A549 (cell line): ENCODE measurements at regions not wholly inside any gene's neighbourhood (a gene's known extent, or its start where the extent isn't known, plus 50 kb on each side); places are given as distances from the start of the nearest gene placed in this dataset.

ENCODE experiments used
- ATAC-seq, 2 experiments: fragments of 200-7000 bp in 1 of 2; fragments of >200 bp in 1 of 2; cut with Nextera tagmentation in 1 of 2; cut with Tn5 transposase in 1 of 2; 3 replicates each; pipeline versions ENCODE4 v1.8.0 to v1.9.1; 2018 to 2020; ENCODE audit warnings: mild to moderate bottlenecking in 1 of 2, moderate library complexity in 1 of 2
- CTCF ChIA-PET: fragments of 300-600 bp; sonication (Branson Sonifier 250); formaldehyde crosslinking; extraction: SDS; loops from one replicate; lab custom pipeline; 2021; ENCODE audit warnings: antibody characterized with exemption, inconsistent platforms; lab: Yijun Ruan, JAX
- POLR2A ChIA-PET: fragments of 350-600 bp; formaldehyde crosslinking; extraction: SDS; loops from one replicate; lab custom pipeline; 2021; ENCODE audit warnings: antibody characterized with exemption, inconsistent platforms; lab: Yijun Ruan, JAX
- DNase-seq, 2 experiments: peaks; one replicate each; pipeline versions ENCODE4 v3.0.0 to v3.0.0-alpha.2; 2011 to 2016; ENCODE audit warnings: low read depth in 1 of 2, low spot score in 1 of 2
- FAIRE-seq: peaks from 2 replicates; lab custom pipeline; 2011; peaks lifted over from hg19 to GRCh38; lab: Jason Lieb, UNC
- H3K27ac ChIP-seq, 2 experiments: fragments of >200 bp; sonication (Bioruptor Twin); formaldehyde crosslinking; 3 replicates each; pipeline ENCODE4 v1.5.1; 2016 to 2017
- H3K4me1 ChIP-seq: fragments of >200 bp; sonication (Bioruptor Twin); formaldehyde crosslinking; 3 replicates; pipeline ENCODE4 v1.6.1; 2016
- H3K4me2 ChIP-seq: fragments of >200 bp; sonication (Bioruptor Twin); formaldehyde crosslinking; 3 replicates; pipeline ENCODE4 v1.6.1; 2016
- H3K4me3 ChIP-seq: fragments of >200 bp; sonication (Bioruptor Twin); formaldehyde crosslinking; 3 replicates; pipeline ENCODE4 v1.5.1; 2016
- H3K9me3 ChIP-seq: fragments of >200 bp; sonication (Bioruptor Twin); formaldehyde crosslinking; 3 replicates; pipeline ENCODE4 v1.6.1; 2016
- CBX2 ChIP-seq: fragments of 200-600 bp; sonication (generic); IDR thresholded peaks from 2 replicates; pipeline ENCODE4 v1.6.1; 2016; ENCODE audit warnings: low read depth, mild to moderate bottlenecking, borderline replicate concordance
- CBX8 ChIP-seq: fragments of 200-600 bp; sonication (generic); IDR thresholded peaks from 2 replicates; pipeline ENCODE4 v1.6.1; 2016
- CEBPB ChIP-seq, 2 experiments: fragments of >200 bp in 1 of 2; sonication (Bioruptor Twin) in 1 of 2; formaldehyde crosslinking in 1 of 2; IDR thresholded peaks; 2 replicates each; pipeline ENCODE4 v1.6.1; 2012 to 2016
- CHD2 ChIP-seq: fragments of 150-350 bp; IDR thresholded peaks from 2 replicates; pipeline ENCODE4 v1.6.1; 2014; ENCODE audit warnings: low read length; ENCODE audit not compliant: partially characterized antibody
- CTCF ChIP-seq: fragments of >200 bp; sonication (Bioruptor Twin); formaldehyde crosslinking; IDR thresholded peaks from 3 replicates; pipeline ENCODE4 v1.5.1; 2016
- E2F6 ChIP-seq: IDR thresholded peaks from 2 replicates; pipeline ENCODE4 v1.6.1; 2012; ENCODE audit warnings: low read depth, borderline replicate concordance
- EHF ChIP-seq: fragments of 250-450 bp; sonication (Bioruptor Pico); IDR thresholded peaks from 2 replicates; pipeline ENCODE4 v1.5.0; 2020; ENCODE audit warnings: mild to moderate bottlenecking
- EHMT2 ChIP-seq: fragments of 200-600 bp; sonication (generic); IDR thresholded peaks from 2 replicates; pipeline ENCODE4 v1.6.1; 2016; ENCODE audit warnings: antibody characterized with exemption, low read depth, mild to moderate bottlenecking, moderate library complexity
- EP300 ChIP-seq, 2 experiments: fragments of >200 bp; sonication (Bioruptor Twin); formaldehyde crosslinking; IDR thresholded peaks; 2 replicates in 1 of 2; 3 replicates in 1 of 2; pipeline ENCODE4 v1.6.1; 2016 to 2017
- FOSB ChIP-seq: fragments of 250-450 bp; sonication (Bioruptor Pico); IDR thresholded peaks from 2 replicates; pipeline ENCODE4 v1.5.0; 2020; ENCODE audit warnings: mild to moderate bottlenecking, moderate library complexity
- HMGXB4 ChIP-seq: fragments of 250-450 bp; sonication (Bioruptor Pico); IDR thresholded peaks from 2 replicates; pipeline ENCODE4 v1.5.0; 2021; ENCODE audit warnings: mild to moderate bottlenecking, moderate library complexity, borderline replicate concordance
- HOXB5 ChIP-seq: fragments of 250-450 bp; sonication (Bioruptor Pico); IDR thresholded peaks from 2 replicates; pipeline ENCODE4 v1.5.0; 2020; ENCODE audit warnings: mild to moderate bottlenecking, moderate library complexity
- JUNB ChIP-seq: fragments of >200 bp; sonication (Bioruptor Twin); formaldehyde crosslinking; IDR thresholded peaks from 2 replicates; pipeline ENCODE4 v1.6.1; 2016
- KDM1A ChIP-seq: fragments of 200-600 bp; sonication (generic); IDR thresholded peaks from 2 replicates; pipeline ENCODE4 v1.6.1; 2016; ENCODE audit warnings: low read depth, mild to moderate bottlenecking
- KDM5A ChIP-seq: fragments of 200-600 bp; sonication (generic); IDR thresholded peaks from 2 replicates; pipeline ENCODE4 v1.6.1; 2016; ENCODE audit warnings: antibody characterized with exemption, mild to moderate bottlenecking
- MYC ChIP-seq: IDR thresholded peaks from 2 replicates; pipeline ENCODE4 v1.6.1; 2012; ENCODE audit warnings: mild to moderate bottlenecking, inconsistent platforms, low read length, improper control_type of control experiment, borderline replicate concordance
- NFE2L2 ChIP-seq: fragments of 150-350 bp; conservative IDR thresholded peaks from 2 replicates; pipeline ENCODE4 v1.6.1; 2014; ENCODE audit warnings: low read length
- NR3C1 ChIP-seq: fragments of >200 bp; sonication (Bioruptor Twin); formaldehyde crosslinking; IDR thresholded peaks from 3 replicates; pipeline ENCODE4 v1.6.1; 2017
- PHF8 ChIP-seq: fragments of 200-600 bp; sonication (generic); IDR thresholded peaks from 2 replicates; pipeline ENCODE4 v1.6.1; 2016; ENCODE audit warnings: low read depth, mild to moderate bottlenecking, antibody characterized with exemption, moderate library complexity, borderline replicate concordance
- RFX5 ChIP-seq: fragments of 450-650 bp; IDR thresholded peaks from 2 replicates; pipeline ENCODE4 v1.7.1; 2014; ENCODE audit warnings: antibody characterized with exemption, mild to moderate bottlenecking, moderate library complexity
- TFCP2L1 ChIP-seq: fragments of 250-450 bp; sonication (Bioruptor Pico); IDR thresholded peaks from 2 replicates; pipeline ENCODE4 v1.5.0; 2021; ENCODE audit warnings: mild to moderate bottlenecking
- ZC3H11A ChIP-seq: fragments of 450-650 bp; IDR thresholded peaks from 2 replicates; pipeline ENCODE4 v1.6.1; 2014; ENCODE audit warnings: antibody characterized with exemption, mild to moderate bottlenecking
- ZFP36 ChIP-seq: fragments of 450-650 bp; IDR thresholded peaks from 2 replicates; pipeline ENCODE4 v1.6.1; 2014; ENCODE audit warnings: borderline replicate concordance; ENCODE audit not compliant: partially characterized antibody
- WGBS: methylation state at CpG from one replicate; pipeline ENCODE4 v1.1.6; 2017; ENCODE audit errors: missing lambda C conversion rate; 5-methylcytosine and 5-hydroxymethylcytosine counted together
- TF ChIP-seq, protein P1 (sequence below): fragments of 250-450 bp; sonication (Bioruptor Pico); IDR thresholded peaks from 2 replicates; pipeline ENCODE4 v1.5.0; 2020; ENCODE audit warnings: low read depth, mild to moderate bottlenecking, moderate library complexity
- TF ChIP-seq, protein P2 (sequence below): IDR thresholded peaks from 2 replicates; pipeline ENCODE4 v1.6.1; 2012
- TF ChIP-seq, protein P3 (sequence below): fragments of 200-600 bp; sonication (generic); IDR thresholded peaks from 2 replicates; pipeline ENCODE4 v1.6.1; 2016; ENCODE audit warnings: antibody characterized with exemption, mild to moderate bottlenecking, moderate library complexity

DNA sequence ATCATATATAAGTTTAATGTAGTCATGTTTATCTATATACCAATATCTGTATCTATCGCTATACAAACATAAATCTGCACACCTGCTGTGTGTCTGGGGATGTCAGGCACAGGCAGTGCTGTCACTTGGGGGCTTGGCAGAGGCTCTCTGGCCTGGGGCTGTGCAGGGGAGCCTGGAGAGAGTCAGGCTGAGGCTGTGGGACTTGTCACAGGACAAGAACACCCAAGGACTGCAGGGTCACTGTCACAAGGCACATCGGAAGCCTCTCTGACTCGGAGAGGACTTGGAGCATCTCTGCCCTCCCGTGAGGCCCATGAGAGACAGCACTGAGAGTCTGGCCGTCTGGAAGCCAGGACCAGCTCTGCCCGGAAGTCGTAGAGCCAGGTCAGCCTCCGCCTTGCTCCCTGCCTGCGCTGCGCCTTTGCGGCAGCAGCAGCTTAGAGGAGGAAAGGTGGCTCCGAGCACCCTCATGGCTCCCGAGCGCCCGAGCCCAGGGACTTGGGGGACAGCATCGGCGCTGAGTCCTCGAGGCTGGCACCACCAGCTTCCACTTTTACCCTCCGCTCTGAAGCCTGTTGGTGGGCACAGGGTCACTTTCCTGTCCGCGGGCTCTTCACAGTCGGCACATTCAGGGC is 280.3 kb downstream of the NDUFA10 start:
- 75% methylated on average over 21 of the region's 22 CpGs for WGBS
- Histone ChIP-seq H3K4me2 (no peak overlapping the region), H3K4me1 (no peaks in the 10 kb centered on the region), H3K27ac (no peak overlapping the region), H3K9me3 (no peaks in the 10 kb centered on the region), H3K4me3 (no peak overlapping the region)
- DNase-seq (no peak), FAIRE-seq (no peak), ATAC-seq (no peak)
- POLR2A ChIA-PET: no interaction called here
- CTCF ChIA-PET: no interaction called here
- TF ChIP-seq CBX8: no peak
- TF ChIP-seq EHF (CRISPR knock-in tag): no peak
- TF ChIP-seq ZC3H11A: no peak
- no peak for TF ChIP-seq NR3C1
- TF ChIP-seq CEBPB (IDR thresholded peaks at IDR 0.05): no peak
- no peak for TF ChIP-seq CHD2
- no peak for TF ChIP-seq E2F6
- TF ChIP-seq HOXB5 (CRISPR knock-in tag): no peak

DNA sequence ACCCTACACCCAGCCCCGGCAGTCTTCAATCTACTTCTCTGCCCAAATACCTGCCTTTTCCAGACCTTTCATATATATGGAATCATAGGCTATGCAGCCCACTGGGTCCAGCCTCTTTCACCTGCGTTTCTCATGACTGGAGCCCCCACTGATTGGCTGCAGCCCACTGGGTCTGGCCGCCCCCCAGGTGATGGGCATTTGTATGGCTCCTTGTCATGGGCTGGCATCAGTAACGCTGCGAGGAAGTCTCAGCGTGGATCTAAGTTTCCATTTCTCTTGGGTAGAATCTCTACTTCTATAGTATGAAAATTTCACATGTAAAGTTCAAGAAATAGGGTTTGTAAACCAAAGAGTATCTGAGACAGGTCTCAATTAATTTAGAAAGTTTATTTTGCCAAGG is 281.9 kb downstream of the NDUFA10 start:
- FAIRE-seq (no peak), ATAC-seq (no peak), DNase-seq (no peak)
- TF ChIP-seq EHMT2 (no peak), NFE2L2 (no peak), ZFP36 (no peak), MYC (no peak), JUNB (no peak), KDM5A (no peak), KDM1A (no peak), CTCF (no peak), TFCP2L1 (no peak), EP300 (IDR thresholded peaks at IDR 0.05) (no peak), PHF8 (no peak)
- TF ChIP-seq, protein P1, sequence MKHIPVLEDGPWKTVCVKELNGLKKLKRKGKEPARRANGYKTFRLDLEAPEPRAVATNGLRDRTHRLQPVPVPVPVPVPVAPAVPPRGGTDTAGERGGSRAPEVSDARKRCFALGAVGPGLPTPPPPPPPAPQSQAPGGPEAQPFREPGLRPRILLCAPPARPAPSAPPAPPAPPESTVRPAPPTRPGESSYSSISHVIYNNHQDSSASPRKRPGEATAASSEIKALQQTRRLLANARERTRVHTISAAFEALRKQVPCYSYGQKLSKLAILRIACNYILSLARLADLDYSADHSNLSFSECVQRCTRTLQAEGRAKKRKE (CRISPR knock-in tag): no peak
- Histone ChIP-seq H3K4me2 (no peak overlapping the region), H3K4me1 (no peaks in the 10 kb centered on the region), H3K27ac (no peak overlapping the region), H3K9me3 (no peaks in the 10 kb centered on the region), H3K4me3 (no peak overlapping the region)
- CTCF ChIA-PET: interaction anchor here (0.6 kb wide), 2 partner anchors 126 to 717 kb away, joined by 3 to 4 read pairs; no protein-coding TSS in a partner anchor
- POLR2A ChIA-PET: no interaction called here
- WGBS: 45% methylated on average over 6 of the region's 6 CpGs

DNA sequence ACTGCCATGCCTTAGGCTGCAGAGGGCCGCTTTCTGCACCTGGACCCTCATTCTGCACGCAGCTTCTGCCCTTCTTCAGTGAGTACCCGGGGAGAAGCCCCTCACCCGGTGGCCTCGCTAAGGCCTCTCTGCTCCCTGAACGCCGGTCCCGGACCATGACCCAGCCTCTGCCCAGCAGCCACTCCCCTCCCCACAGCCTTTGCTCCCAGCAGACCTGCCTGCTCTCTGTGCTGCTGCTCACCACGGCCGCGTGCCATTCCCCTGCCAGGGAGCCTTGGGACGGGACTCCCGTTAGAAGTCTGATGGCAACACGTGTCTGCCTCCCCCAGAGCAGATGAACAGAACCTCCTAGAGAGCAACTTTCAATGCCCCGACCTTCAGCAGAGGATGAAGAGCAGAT is 282.8 kb downstream of the NDUFA10 start:
- ChIA-PET POLR2A (no interaction called here), CTCF (interaction anchor here (0.6 kb wide), 1 partner anchor 125 kb away, joined by 4 read pairs; no protein-coding TSS in a partner anchor)
- no peak for ATAC-seq
- no peak for DNase-seq
- no peaks in the 10 kb centered on the region for H3K9me3 ChIP-seq
- WGBS: 68% methylated on average over 11 of the region's 15 CpGs
- H3K4me2 ChIP-seq: no peak overlapping the region
- no peaks in the 10 kb centered on the region for H3K4me1 ChIP-seq
- no peak for FAIRE-seq
- no peak overlapping the region for H3K4me3 ChIP-seq
- no peak overlapping the region for H3K27ac ChIP-seq
- TF ChIP-seq, protein P2, sequence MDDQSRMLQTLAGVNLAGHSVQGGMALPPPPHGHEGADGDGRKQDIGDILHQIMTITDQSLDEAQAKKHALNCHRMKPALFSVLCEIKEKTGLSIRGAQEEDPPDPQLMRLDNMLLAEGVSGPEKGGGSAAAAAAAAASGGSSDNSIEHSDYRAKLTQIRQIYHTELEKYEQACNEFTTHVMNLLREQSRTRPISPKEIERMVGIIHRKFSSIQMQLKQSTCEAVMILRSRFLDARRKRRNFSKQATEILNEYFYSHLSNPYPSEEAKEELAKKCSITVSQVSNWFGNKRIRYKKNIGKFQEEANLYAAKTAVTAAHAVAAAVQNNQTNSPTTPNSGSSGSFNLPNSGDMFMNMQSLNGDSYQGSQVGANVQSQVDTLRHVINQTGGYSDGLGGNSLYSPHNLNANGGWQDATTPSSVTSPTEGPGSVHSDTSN: no peak
- TF ChIP-seq CBX2: no peak
- TF ChIP-seq RFX5: no peak
- TF ChIP-seq, protein P3, sequence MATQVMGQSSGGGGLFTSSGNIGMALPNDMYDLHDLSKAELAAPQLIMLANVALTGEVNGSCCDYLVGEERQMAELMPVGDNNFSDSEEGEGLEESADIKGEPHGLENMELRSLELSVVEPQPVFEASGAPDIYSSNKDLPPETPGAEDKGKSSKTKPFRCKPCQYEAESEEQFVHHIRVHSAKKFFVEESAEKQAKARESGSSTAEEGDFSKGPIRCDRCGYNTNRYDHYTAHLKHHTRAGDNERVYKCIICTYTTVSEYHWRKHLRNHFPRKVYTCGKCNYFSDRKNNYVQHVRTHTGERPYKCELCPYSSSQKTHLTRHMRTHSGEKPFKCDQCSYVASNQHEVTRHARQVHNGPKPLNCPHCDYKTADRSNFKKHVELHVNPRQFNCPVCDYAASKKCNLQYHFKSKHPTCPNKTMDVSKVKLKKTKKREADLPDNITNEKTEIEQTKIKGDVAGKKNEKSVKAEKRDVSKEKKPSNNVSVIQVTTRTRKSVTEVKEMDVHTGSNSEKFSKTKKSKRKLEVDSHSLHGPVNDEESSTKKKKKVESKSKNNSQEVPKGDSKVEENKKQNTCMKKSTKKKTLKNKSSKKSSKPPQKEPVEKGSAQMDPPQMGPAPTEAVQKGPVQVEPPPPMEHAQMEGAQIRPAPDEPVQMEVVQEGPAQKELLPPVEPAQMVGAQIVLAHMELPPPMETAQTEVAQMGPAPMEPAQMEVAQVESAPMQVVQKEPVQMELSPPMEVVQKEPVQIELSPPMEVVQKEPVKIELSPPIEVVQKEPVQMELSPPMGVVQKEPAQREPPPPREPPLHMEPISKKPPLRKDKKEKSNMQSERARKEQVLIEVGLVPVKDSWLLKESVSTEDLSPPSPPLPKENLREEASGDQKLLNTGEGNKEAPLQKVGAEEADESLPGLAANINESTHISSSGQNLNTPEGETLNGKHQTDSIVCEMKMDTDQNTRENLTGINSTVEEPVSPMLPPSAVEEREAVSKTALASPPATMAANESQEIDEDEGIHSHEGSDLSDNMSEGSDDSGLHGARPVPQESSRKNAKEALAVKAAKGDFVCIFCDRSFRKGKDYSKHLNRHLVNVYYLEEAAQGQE: no peak
- no peak for TF ChIP-seq HMGXB4 (CRISPR knock-in tag)
- TF ChIP-seq CBX8: no peak
- TF ChIP-seq FOSB (CRISPR knock-in tag): no peak
